B cell (primary cell): ENCODE measurements at regions not wholly inside any gene's neighbourhood (a gene's known extent, or its start where the extent isn't known, plus 50 kb on each side); places are given as distances from the start of the nearest gene placed in this dataset.

Experiments
- ATAC-seq: fragments of 200-7000 bp; cut with Tn5 transposase; one replicate; pipeline ENCODE4 v1.10.0; 2021; ENCODE audit warnings: low read depth, mild to moderate bottlenecking, moderate number of reproducible peaks, moderate library complexity
- CTCF ChIA-PET: fragments of 350-600 bp; sonication (Branson Sonifier 250); formaldehyde crosslinking; loops from one replicate; lab custom pipeline; 2021; ENCODE audit warnings: antibody characterized with exemption, inconsistent platforms; lab: Charles Lee
- POLR2A ChIA-PET: fragments of 350-600 bp; sonication (Branson Sonifier 250); formaldehyde crosslinking; loops from one replicate; lab custom pipeline; 2021; ENCODE audit warnings: antibody characterized with exemption; lab: Charles Lee
- DNase-seq: peaks from one replicate; pipeline ENCODE4 v3.0.0; 2013
- H2AFZ ChIP-seq: 2 replicates; pipeline ENCODE4 v1.6.1; 2012; ENCODE audit warnings: mild to moderate bottlenecking, low read depth, low read length; ENCODE audit not compliant: insufficient read depth, poor library complexity, severe bottlenecking
- H3K27ac ChIP-seq, 2 donors: 1 replicate in 1 of 2; 2 replicates in 1 of 2; pipeline ENCODE4 v1.5.1; 2012 to 2013; ENCODE audit warnings: low read length in 2 of 2, mild to moderate bottlenecking in 2 of 2, moderate library complexity in 1 of 2
- H3K27me3 ChIP-seq, 4 experiments: fragments of 200-600 bp in 1 of 4; sonication (generic) in 1 of 4; replicated peaks in 1 of 4; 1 replicate in 2 of 4; 2 replicates in 2 of 4; pipeline versions ENCODE4 v1.6.1 to v1.7.0; 2013 to 2016; ENCODE audit warnings: low read length in 3 of 4, mild to moderate bottlenecking in 2 of 4, mixed read lengths in 1 of 4, moderate library complexity in 1 of 4; ENCODE audit not compliant: insufficient read depth in 4 of 4, control insufficient read depth in 3 of 4; ENCODE audit errors: control extremely low read depth in 1 of 4
- H3K36me3 ChIP-seq, 2 experiments: replicated peaks in 1 of 2; 1 replicate in 1 of 2; 2 replicates in 1 of 2; pipeline versions ENCODE4 v1.6.1 to v1.7.1; 2013; ENCODE audit warnings: low read length in 1 of 2; ENCODE audit not compliant: insufficient read depth in 2 of 2, control insufficient read depth in 1 of 2; ENCODE audit errors: control extremely low read depth in 1 of 2, extremely low read depth in 1 of 2
- H3K4me1 ChIP-seq, 2 donors: fragments of 200-600 bp in 1 of 2; sonication (generic) in 1 of 2; 1 replicate in 1 of 2; 2 replicates in 1 of 2; pipeline versions ENCODE4 v1.5.1 to v1.6.1; 2013 to 2017; ENCODE audit warnings: low read length in 2 of 2; ENCODE audit not compliant: control insufficient read depth in 2 of 2, insufficient read depth in 2 of 2
- H3K4me2 ChIP-seq: replicated peaks from 2 replicates; pipeline ENCODE3; 2012; ENCODE audit warnings: mild to moderate bottlenecking, low read depth, low read length; ENCODE audit not compliant: poor library complexity, severe bottlenecking
- H3K4me3 ChIP-seq, 5 experiments: fragments of 200-600 bp in 1 of 5; sonication (generic) in 1 of 5; 1 replicate in 3 of 5; 2 replicates in 2 of 5; pipeline versions ENCODE4 v1.5.1 to v1.7.0; 2011 to 2016; ENCODE audit warnings: low read length in 4 of 5, mild to moderate bottlenecking in 4 of 5, low read depth in 2 of 5, control low read depth in 1 of 5, moderate library complexity in 1 of 5; ENCODE audit not compliant: insufficient read depth in 1 of 5; ENCODE audit errors: control extremely low read depth in 1 of 5, extremely low read depth in 1 of 5
- H3K79me2 ChIP-seq: fragments of 200-600 bp; sonication (generic); one replicate; pipeline ENCODE4 v1.6.0; 2016; ENCODE audit warnings: low read length; ENCODE audit not compliant: control insufficient read depth, insufficient read depth
- H3K9ac ChIP-seq: fragments of 200-600 bp; sonication (generic); 2 replicates; pipeline ENCODE4 v1.6.1; 2017; ENCODE audit warnings: mild to moderate bottlenecking, low read length, moderate library complexity
- H3K9me3 ChIP-seq, 3 donors: one replicate each; pipeline versions ENCODE4 v1.6.1 to v1.7.1; 2013; ENCODE audit warnings: low read length in 2 of 3; ENCODE audit not compliant: control insufficient read depth in 2 of 3, insufficient read depth in 1 of 3; ENCODE audit errors: control extremely low read depth in 1 of 3
- H4K20me1 ChIP-seq: 2 replicates; pipeline ENCODE4 v1.6.0; 2012; ENCODE audit warnings: mild to moderate bottlenecking, low read length; ENCODE audit not compliant: insufficient read depth, control insufficient read depth, poor library complexity, severe bottlenecking
- H3K27ac Mint-ChIP-seq: one replicate; pipeline ENCODE4 v1.8.0; 2021; ENCODE audit warnings: mixed read lengths
- H3K27me3 Mint-ChIP-seq: one replicate; pipeline ENCODE4 v1.8.0; 2021; ENCODE audit warnings: mixed read lengths
- H3K4me1 Mint-ChIP-seq: one replicate; pipeline ENCODE4 v1.8.0; 2021; ENCODE audit warnings: mixed read lengths
- H3K4me3 Mint-ChIP-seq: one replicate; pipeline ENCODE4 v1.8.0; 2021; ENCODE audit warnings: mixed read lengths
- H3K9me3 Mint-ChIP-seq: one replicate; pipeline ENCODE4 v1.8.0; 2022; ENCODE audit warnings: mixed read lengths; ENCODE audit not compliant: insufficient read depth
- CTCF ChIP-seq: fragments of 200-600 bp; IDR thresholded peaks from one replicate; pipeline ENCODE4 v1.8.0; 2022; ENCODE audit warnings: antibody characterized with exemption, mild to moderate bottlenecking
- EZH2 ChIP-seq: IDR thresholded peaks from 2 replicates; pipeline ENCODE4 v1.6.1; 2012; ENCODE audit warnings: borderline replicate concordance, low read depth, mild to moderate bottlenecking, moderate library complexity, low read length; ENCODE audit not compliant: insufficient read depth, poor library complexity, severe bottlenecking
- WGBS: methylation state at CpG from one replicate; pipeline ENCODE4 v1.1.5; 2013; ENCODE audit warnings: missing lambda C conversion rate; ENCODE audit not compliant: insufficient coverage; 5-methylcytosine and 5-hydroxymethylcytosine counted together
- intact Hi-C: fragments of 100-400 bp; cut with micrococcal nuclease; formaldehyde crosslinking; loops from one replicate; pipeline ENCODE4 v1.10.0; 2022

GRCh38 chr12:46124132-46124847, 133.9 kb upstream of the SCAF11 start:
- H3K27me3 Mint-ChIP-seq = peaks cover 10% of the 10 kb centered on the region
- no CpG with 5 or more reads among the region's 5 CpGs for WGBS
- Histone ChIP-seq H3K4me3 (no peak overlapping the region), H3K4me2 (no peak overlapping the region), H3K36me3 (no peaks in the 10 kb centered on the region), H3K27me3 (no peaks in the 10 kb centered on the region), H4K20me1 (no peaks in the 10 kb centered on the region), H3K9me3 (no peaks in the 10 kb centered on the region), H3K27ac (no peak overlapping the region), H3K79me2 (no peaks in the 10 kb centered on the region), H3K4me1 (peaks cover 3 to 4% of the 10 kb centered on the region in 2 donors), H3K9ac (no peak overlapping the region), H2AFZ (no peak overlapping the region)
- ATAC-seq (no peak), DNase-seq (no peak)
- H3K27ac Mint-ChIP-seq = no peak overlapping the region
- POLR2A ChIA-PET = interaction anchor here (1.1 kb wide), 1 partner anchor 145 kb away, joined by 4 read pairs; the partner anchor contains the start of gene SLC38A1
- no peak overlapping the region for H3K4me3 Mint-ChIP-seq
- intact Hi-C loops = loop anchor here (2.0 kb wide), 2 partner anchors 29 to 537 kb away; no protein-coding TSS in a partner anchor
- H3K4me1 Mint-ChIP-seq = peaks cover 5% of the 10 kb centered on the region
- H3K9me3 Mint-ChIP-seq = no peaks in the 10 kb centered on the region
- CTCF ChIA-PET = interaction anchor here (0.6 to 5.4 kb wide), 66 partner anchors 7 to 900 kb away, joined by 3 to 95 read pairs (median 6); partner anchors contain the start of genes SCAF11, SLC38A1 and SLC38A2
- TF ChIP-seq EZH2 = no peak
- no peak for TF ChIP-seq CTCF

- POLR2A ChIA-PET = no interaction called here
- intact Hi-C loops = no loop called here
- TF ChIP-seq CTCF (no peak), EZH2 (no peak)
- no peak overlapping the region for H3K4me2 ChIP-seq
- H3K9ac ChIP-seq = no peak overlapping the region
- DNase-seq (no peak), ATAC-seq (no peak)
- H3K27ac ChIP-seq = no peak overlapping the region
- H4K20me1 ChIP-seq = no peaks in the 10 kb centered on the region
- H3K79me2 ChIP-seq = no peaks in the 10 kb centered on the region
- H3K4me1 ChIP-seq = peaks cover 45 to 48% of the 10 kb centered on the region in 2 donors
- Mint-ChIP-seq H3K4me1 (peaks cover 45% of the 10 kb centered on the region), H3K9me3 (no peaks in the 10 kb centered on the region), H3K27ac (no peak overlapping the region), H3K4me3 (no peak overlapping the region), H3K27me3 (no peaks in the 10 kb centered on the region)
- H3K4me3 ChIP-seq = no peak overlapping the region
- no peak overlapping the region for H2AFZ ChIP-seq
- CTCF ChIA-PET = interaction anchor here (0.7 to 5.3 kb wide), 4 partner anchors 13 to 1285 kb away, joined by 3 to 67 read pairs (median 22); partner anchors contain the start of gene SCAF11
- H3K27me3 ChIP-seq = no peaks in the 10 kb centered on the region
- H3K36me3 ChIP-seq = no peaks in the 10 kb centered on the region
- H3K9me3 ChIP-seq = peaks cover 0 to 6% (median 0%) of the 10 kb centered on the region in 3 donors
These were observed 122.0 kb upstream of the SCAF11 start for GRCh38 chr12:46112364-46112763.
